Activated gamma-delta T cell treated with anti-CD3 and anti-CD28 coated beads, Interleukin-2, amount 50 U/mL, for 16 hours (primary cell): ENCODE measurements at regions not wholly inside any gene's neighbourhood (a gene's known extent, or its start where the extent isn't known, plus 50 kb on each side); places are given as distances from the start of the nearest gene placed in this dataset.
"Not testable (repeated sequence)": the region's sequence is repeated elsewhere in the genome, so short reads cannot be mapped to it uniquely, and the experiment has no call there.

Experiments used
- DNase-seq: peaks from one replicate; pipeline ENCODE4 v3.0.0-alpha.2; 2020; ENCODE audit warnings: low read depth

DNA sequence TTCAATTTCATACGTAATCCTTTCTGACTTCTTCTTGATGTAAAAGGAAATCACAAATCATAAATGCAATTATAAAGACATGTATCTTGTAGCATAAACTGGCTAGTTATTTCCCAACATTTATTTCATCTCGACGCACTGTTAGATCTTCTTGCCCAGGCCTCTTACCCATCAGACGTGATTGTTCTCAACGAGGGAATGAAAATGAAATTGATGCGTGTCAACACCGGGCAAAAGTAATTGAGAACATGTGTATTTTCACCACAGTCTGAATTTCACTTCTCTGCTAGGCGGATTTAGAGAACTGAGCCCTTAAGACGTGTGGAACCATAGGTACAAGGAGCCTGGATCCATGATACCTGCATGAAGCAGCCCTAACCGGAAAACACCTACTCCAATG lies 519.7 kb downstream of the KCNT2 start:
- DNase-seq, result no peak

DNA sequence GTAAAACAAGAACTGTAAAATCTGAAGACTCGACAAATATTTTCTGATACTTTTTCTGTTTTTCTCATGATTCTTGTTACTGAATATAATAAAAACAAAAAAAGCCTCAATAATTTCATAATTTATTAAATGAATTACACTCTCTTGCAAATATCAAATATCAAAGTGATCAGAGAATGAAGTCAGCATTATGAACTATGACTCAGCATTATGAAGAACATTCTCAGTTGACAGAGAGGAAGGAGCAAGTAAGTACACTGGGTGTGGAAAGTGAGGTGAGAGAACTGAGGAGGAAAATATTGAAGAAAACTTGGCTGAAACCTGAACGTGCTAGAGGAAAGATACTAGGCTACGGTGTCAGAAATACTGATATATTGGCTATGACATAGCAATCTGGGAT lies 529.5 kb downstream of the KCNT2 start:
- no peak for DNase-seq

DNA sequence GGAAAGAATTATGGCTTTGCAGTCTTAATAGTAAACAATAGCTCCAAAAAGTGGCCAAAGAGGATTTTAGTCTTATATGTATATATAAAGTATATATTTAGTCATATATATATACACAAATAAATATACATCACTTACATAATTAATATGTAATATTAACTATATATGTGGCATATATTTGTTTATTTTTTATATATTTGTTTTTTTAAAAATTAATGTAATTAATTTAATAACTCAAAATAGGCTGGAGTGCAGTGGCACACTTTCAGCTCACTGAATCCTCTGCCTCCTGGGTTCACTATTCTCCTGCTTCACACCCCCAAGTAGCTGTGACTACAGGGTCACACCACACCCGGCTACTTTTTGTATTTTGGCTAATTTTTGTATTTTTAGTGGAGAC lies 532.6 kb downstream of the KCNT2 start:
- no peak for DNase-seq

DNA sequence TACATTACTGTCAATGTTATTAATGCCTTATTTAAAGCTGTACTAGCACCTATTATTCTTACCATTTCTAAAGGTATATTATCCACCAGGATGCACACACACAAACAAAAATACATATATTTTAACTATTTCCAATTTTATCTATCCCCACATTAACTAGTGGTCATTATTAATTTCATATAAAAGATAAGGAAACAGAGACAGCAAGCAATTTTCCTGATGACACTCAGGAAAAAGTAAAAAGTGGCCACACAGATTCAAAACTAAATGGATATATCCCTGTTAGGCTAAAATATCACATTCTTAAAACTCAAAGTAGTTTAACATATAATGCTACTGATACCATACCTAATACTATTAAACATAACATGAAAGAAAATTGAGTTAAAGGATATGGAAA lies 534.1 kb downstream of the KCNT2 start:
- no peak for DNase-seq

GRCh38 chr1:196071447-196071846 lies 536.8 kb downstream of the KCNT2 start:
- no peak for DNase-seq

GRCh38 chr1:196070940-196071339 lies 537.3 kb downstream of the KCNT2 start:
- no peak for DNase-seq

DNA sequence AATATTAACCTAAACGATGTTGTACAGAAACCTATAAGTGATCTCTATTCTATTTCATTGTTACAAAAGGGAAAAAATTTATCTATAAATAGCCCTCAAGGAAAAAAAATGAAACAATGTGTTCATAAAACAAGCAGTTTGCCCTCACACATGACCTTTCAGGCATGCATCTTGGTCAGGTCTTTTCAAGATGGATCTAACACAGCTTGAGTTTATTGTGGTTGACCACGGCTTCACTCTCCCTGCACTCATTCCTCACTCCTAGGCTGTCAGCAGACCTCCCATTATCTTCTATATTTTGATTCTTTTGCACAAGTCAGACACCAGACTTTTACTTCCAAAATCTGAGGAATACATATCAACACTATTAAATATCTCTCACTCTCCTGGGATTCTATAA lies 544.3 kb downstream of the KCNT2 start:
- no peak for DNase-seq

DNA sequence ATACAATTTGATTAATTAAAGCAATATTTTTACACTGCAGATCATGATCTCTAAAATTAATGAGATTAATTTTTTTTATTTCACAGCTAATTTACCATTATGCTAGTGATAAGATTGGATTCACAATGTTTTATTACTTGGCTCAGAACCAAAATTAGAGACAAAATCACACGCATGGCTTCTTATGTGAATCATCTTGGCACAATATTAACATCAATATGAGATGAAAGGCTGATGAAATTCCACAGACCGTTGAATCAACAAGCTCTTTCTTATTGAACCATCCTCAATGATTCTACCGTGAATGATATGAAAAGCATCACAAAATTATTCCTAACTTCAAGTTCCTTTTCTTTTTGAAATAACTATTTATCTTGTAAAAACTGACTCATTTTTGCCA lies 544.9 kb downstream of the KCNT2 start:
- no peak for DNase-seq

DNA sequence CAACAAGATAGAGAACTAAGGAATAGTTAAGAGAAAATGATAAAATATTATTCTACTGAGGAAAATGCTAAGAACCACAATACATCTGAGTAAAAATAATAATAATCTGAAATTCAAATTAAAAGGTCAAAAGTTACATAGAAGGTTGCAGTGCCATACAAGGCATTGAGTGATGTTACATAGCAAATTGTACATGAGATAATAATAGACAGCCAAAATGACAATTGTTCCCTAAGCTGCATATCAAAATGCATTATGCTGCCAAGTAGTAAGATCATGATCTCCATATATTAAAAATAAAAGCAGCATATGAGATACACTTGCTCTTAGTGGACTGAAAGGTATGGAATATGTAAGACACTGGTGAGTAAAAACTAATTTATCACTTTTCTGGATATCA lies 547.7 kb downstream of the KCNT2 start:
- DNase-seq, result no peak

GRCh38 chr1:196059210-196059609 lies 549.0 kb downstream of the KCNT2 start:
- DNase-seq, result no peak

GRCh38 chr1:196056966-196057365 lies 551.3 kb downstream of the KCNT2 start:
- DNase-seq, result no peak

DNA sequence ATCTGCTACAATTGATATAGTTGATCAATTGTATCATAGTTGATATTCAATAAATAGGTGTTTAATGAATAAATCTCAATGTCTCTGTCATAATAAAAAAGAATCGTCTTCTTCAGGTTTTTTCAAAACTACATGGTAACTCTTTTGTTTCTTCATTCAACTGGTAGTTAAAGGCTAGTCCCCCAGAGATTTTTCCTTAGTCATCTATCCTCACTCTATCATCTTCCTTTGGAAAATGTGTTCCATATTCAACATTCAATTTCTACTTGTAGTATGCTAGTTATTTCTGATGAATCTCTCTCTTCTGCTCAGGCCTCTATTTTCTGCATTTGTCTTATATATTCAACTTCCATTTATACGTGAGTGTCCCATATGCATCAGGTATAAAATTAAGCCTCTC lies 558.8 kb downstream of the KCNT2 start:
- DNase-seq, result no peak

- no peak for DNase-seq
Observed at GRCh38 chr1:196043268-196043667, 565.0 kb downstream of the KCNT2 start.

- DNase-seq, result no peak
Observed at GRCh38 chr1:196034080-196034706, 574.0 kb downstream of the KCNT2 start.

DNA sequence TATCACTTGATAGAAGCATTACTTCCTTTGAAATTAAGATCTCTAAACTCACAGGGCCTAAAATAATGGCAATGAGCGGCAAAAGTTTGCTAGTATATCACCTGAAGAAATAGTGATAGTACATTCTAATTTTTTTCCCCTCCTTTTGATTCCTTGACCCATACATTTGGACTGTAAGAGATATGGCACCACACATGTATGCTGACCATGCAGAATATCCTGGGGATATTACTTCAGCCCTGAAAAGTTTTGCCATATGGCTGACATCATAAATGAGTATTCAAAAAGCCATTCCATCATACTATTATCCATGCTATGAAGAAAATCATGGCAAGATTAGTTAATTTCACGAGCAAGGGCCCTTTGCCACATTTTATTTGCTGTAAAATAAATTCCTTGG lies 576.9 kb downstream of the KCNT2 start:
- DNase-seq, result not testable (repeated sequence)

- no peak for DNase-seq
Observed at GRCh38 chr1:196030455-196030854, 577.8 kb downstream of the KCNT2 start.

DNA sequence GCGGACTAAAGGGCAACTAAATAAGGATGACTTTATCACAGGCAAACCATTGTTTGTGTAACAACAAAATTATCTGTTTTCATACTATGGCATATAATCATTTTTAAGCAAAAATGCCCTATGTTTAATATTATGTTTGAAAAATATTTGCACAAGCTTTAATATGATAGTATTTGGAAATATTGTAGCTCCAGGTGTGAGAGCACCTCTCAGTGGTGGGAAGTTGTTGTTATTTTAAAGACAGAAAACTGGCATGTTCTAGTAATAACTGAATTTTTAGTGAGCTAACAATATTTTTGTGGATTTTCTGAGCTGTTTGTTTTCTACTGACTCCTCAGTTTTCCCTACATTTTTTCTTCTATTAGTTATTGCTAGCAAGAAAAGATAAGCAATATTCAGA lies 578.8 kb downstream of the KCNT2 start:
- DNase-seq, result no peak

DNA sequence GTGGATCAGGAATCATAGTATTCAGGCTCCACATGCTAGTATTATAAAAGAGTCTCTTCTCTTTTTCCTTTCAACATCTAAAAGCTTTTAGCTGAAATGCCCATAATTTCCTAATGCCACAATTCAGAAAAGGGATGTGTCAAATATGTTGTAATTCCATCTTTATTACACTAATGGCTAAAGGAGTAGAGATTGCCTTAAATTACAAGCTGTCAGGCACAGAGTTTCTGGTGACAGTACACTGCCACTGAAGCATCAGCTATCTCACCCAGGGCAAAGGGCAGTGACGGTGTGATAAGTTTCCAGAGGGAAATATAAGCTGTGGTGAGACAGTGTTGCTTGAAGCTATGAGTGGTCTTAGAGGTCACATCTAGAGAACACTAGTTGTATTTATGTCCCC lies 581.1 kb downstream of the KCNT2 start:
- DNase-seq, result no peak

DNA sequence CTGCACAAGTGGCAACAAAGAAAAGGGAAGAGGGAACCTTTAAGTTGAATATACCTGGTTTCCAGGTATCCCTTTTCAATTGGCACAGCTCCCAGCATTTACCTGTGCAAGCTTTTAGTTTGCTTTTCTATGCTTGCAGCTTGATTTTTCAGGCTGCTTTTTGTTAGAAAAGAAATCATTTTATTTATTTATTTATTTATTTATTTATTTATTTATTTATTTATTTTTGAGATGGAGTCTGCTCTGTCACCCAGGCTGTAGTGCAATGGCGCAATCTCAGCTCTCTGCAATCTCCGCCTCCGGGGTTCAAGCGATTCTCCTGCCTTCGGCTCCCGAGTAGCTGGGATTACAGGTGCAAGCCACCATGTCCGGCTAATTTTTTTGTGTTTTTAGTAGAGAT lies 587.1 kb downstream of the KCNT2 start:
- not testable (repeated sequence) for DNase-seq

DNA sequence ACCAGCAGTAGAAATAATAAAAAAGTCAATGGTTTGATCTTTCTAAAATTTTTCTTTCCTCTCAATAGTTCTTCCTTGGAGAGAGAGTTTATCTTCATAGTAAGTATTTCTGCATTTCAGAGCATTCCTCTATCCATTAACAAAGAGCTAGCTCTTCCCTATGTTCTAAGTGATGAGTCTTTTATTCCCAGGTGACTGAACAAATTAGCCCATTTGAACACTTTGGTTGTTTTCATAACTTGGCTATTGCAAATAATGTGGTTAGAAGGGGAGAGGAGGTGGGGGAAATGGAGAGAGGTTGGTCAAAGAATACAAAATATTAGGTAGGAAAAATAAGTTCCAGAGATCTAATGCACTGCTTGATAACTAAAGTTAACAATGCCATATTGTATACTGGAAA lies 598.9 kb downstream of the KCNT2 start:
- no peak for DNase-seq

DNA sequence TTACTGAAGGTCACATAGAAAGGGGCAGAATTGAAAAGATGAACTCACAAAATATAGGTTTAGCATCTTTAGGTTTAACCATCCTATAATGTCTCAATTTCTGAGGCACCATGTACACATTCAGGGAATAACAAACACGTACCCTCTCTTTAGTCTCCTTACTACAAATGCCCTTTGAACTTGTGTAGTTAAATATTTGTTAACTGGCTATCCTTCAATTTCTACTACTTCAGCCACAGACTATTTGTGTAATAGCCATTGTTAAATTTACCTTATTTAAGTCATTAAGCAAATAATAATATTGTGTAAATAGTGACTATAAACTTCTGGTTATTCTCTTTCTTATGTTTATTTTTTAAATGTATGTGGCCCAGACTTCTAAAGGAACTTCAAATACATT lies 600.5 kb downstream of the KCNT2 start:
- no peak for DNase-seq

DNA sequence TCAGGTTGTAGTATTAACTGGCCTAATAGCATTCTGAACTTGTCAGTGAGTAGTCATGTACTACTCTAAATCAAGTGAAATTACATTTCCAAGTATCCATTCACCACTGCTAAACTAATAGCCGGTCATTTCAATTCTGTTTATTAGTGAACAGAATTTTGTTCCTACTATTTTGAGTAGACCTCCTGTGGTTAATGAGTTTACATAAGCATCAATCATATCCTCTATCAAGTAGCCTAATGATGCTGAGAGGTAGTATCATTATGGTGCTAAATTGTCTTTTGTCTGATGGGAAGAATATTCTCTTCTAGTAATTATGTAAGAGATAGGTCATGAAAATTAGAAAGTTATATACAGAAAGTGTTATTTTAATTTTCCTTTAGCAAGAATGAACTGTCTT lies 602.8 kb downstream of the KCNT2 start:
- no peak for DNase-seq

DNA sequence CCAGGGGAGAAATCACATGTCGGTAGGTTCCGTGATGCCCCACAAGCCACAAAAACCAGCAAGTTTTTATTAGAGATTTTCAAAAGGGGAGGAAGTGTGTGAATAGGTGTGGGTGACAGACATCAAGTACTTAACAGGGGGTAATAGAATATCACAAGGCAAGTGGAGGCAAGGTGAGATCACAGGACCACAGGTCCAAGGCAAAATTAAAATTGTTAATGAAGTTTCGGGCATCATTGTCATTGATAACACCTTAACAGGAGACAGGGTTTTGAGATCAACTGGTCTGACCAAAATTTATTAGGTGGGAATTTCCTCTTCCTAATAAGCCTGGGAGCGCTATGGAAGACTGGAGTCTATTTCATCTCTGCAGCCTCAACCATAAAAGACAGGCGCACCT lies 603.9 kb downstream of the KCNT2 start:
- DNase-seq, result not testable (repeated sequence)

DNA sequence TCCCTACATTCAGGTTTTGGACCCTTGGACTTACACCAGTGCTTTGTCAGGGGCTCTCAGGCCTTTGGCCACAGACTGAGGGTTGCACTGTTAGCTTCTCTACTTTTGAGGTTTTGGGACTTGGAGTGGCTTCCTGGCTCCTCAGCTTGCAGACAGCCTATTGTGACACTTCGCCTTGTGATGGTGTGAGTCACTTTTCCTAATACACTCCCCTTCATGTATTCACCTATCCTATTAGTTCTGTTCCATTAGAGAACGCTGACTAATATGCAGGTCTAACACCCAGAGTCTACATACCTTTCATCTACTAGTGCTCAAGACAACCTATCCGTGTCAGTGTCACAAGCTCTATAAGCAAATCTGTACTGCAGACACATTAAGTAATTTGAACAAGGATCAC lies 605.3 kb downstream of the KCNT2 start:
- DNase-seq, result no peak

DNA sequence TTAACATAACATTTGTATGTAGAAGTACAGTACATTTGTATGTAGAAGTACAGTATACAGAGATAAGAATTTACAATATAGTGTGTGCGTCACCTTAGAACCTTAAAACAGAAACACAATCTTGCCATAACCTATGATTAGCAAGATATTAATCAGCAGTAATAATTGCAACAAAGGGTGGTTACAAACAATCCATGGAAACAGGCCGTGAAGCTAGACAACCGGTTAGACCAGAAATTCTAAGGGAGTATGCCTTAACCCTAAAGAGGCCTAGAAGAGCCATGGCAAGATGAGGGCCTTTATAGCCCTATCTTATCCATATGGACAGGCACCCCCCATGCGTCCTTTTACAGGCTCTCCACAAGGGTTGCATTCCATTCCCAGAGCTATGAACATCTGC lies 605.9 kb downstream of the KCNT2 start:
- DNase-seq, result not testable (repeated sequence)
